ENCODE measurements at regions not wholly inside any gene's neighbourhood (a gene's known extent, or its start where the extent isn't known, plus 50 kb on each side); places are given as distances from the start of the nearest gene placed in this dataset.
A peak's percentile ranks its signal among the peaks of the same experiment; 100 is the strongest.

GRCh38 chr3:197431346-197431910 is 124.3 kb downstream of the BDH1 start:
- no peak for TF ChIP-seq EZH2 (IDR thresholded peaks at IDR 0.05)
- H3K27me3 Mint-ChIP-seq (ENCODE audit: insufficient read depth, low read depth) = peaks cover 3% of the 10 kb centered on the region
- DNase-seq (ENCODE audit: low spot score) = no peak
- no peaks in the 10 kb centered on the region for H3K36me3 Mint-ChIP-seq
- Histone ChIP-seq H3K9me3 (ENCODE audit: low read depth) (no peaks in the 10 kb centered on the region), H2AFZ (replicated peaks) (no peak overlapping the region), H4K20me1 (ENCODE audit: low read depth) (no peaks in the 10 kb centered on the region), H3K79me2 (ENCODE audit: low read depth) (no peaks in the 10 kb centered on the region), H3K36me3 (no peaks in the 10 kb centered on the region), H3F3A (ENCODE audit: low read depth) (peaks cover 11% of the 10 kb centered on the region), H3K9ac (no peak overlapping the region), H3K4me2 (no peak overlapping the region), H3K4me3 (no peak overlapping the region), H3K4me1 (peaks cover 17% of the 10 kb centered on the region), H3K27ac (no peak overlapping the region), H3K27me3 (no peaks in the 10 kb centered on the region)
- H3K4me3 Mint-ChIP-seq = no peak overlapping the region
- H3K4me1 Mint-ChIP-seq = peaks cover 28% of the 10 kb centered on the region
- H3K9me3 Mint-ChIP-seq = peaks cover 7% of the 10 kb centered on the region
- no peak overlapping the region for H3K27ac Mint-ChIP-seq

- no peak for DNase-seq (ENCODE audit: low spot score)
- H2AFZ ChIP-seq (replicated peaks) = no peak overlapping the region
- no peaks in the 10 kb centered on the region for H3K27me3 ChIP-seq
- Mint-ChIP-seq H3K27me3 (ENCODE audit: insufficient read depth, low read depth) (peaks cover 3% of the 10 kb centered on the region), H3K27ac (peak overlapping the region; percentile 23), H3K4me3 (no peak overlapping the region), H3K9me3 (peaks cover 7% of the 10 kb centered on the region), H3K36me3 (no peaks in the 10 kb centered on the region), H3K4me1 (peaks cover 28% of the 10 kb centered on the region)
- no peak overlapping the region for H3K27ac ChIP-seq
- no peak overlapping the region for H3K4me3 ChIP-seq
- H3K9me3 ChIP-seq (ENCODE audit: low read depth) = no peaks in the 10 kb centered on the region
- no peak overlapping the region for H3K9ac ChIP-seq
- peaks cover 11% of the 10 kb centered on the region for H3F3A ChIP-seq (ENCODE audit: low read depth)
- H3K36me3 ChIP-seq = no peaks in the 10 kb centered on the region
- H3K4me2 ChIP-seq = no peak overlapping the region
- no peaks in the 10 kb centered on the region for H3K79me2 ChIP-seq (ENCODE audit: low read depth)
- H4K20me1 ChIP-seq (ENCODE audit: low read depth) = no peaks in the 10 kb centered on the region
- H3K4me1 ChIP-seq = peaks cover 17% of the 10 kb centered on the region
- TF ChIP-seq EZH2phosphoT487 (IDR thresholded peaks at IDR 0.05) = no peak
- TF ChIP-seq EZH2 (IDR thresholded peaks at IDR 0.05) = no peak
- TF ChIP-seq, protein P1, sequence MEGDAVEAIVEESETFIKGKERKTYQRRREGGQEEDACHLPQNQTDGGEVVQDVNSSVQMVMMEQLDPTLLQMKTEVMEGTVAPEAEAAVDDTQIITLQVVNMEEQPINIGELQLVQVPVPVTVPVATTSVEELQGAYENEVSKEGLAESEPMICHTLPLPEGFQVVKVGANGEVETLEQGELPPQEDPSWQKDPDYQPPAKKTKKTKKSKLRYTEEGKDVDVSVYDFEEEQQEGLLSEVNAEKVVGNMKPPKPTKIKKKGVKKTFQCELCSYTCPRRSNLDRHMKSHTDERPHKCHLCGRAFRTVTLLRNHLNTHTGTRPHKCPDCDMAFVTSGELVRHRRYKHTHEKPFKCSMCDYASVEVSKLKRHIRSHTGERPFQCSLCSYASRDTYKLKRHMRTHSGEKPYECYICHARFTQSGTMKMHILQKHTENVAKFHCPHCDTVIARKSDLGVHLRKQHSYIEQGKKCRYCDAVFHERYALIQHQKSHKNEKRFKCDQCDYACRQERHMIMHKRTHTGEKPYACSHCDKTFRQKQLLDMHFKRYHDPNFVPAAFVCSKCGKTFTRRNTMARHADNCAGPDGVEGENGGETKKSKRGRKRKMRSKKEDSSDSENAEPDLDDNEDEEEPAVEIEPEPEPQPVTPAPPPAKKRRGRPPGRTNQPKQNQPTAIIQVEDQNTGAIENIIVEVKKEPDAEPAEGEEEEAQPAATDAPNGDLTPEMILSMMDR (IDR thresholded peaks at IDR 0.05) = no peak
Observed at GRCh38 chr3:197430934-197431333, 124.8 kb downstream of the BDH1 start.

- Histone ChIP-seq H3K27ac (no peak overlapping the region), H4K20me1 (ENCODE audit: low read depth) (no peaks in the 10 kb centered on the region), H3F3A (ENCODE audit: low read depth) (peaks cover 11% of the 10 kb centered on the region), H3K36me3 (no peaks in the 10 kb centered on the region), H2AFZ (replicated peaks) (no peak overlapping the region), H3K79me2 (ENCODE audit: low read depth) (no peaks in the 10 kb centered on the region), H3K4me1 (peaks cover 17% of the 10 kb centered on the region), H3K4me2 (no peak overlapping the region), H3K4me3 (no peak overlapping the region), H3K9ac (no peak overlapping the region), H3K27me3 (no peaks in the 10 kb centered on the region), H3K9me3 (ENCODE audit: low read depth) (no peaks in the 10 kb centered on the region)
- TF ChIP-seq, protein P1 (IDR thresholded peaks at IDR 0.05) = no peak
- no peak for TF ChIP-seq EZH2 (IDR thresholded peaks at IDR 0.05)
- TF ChIP-seq EZH2phosphoT487 (IDR thresholded peaks at IDR 0.05) = no peak
- Mint-ChIP-seq H3K27me3 (ENCODE audit: insufficient read depth, low read depth) (peaks cover 5% of the 10 kb centered on the region), H3K27ac (peak overlapping the region; percentile 23), H3K4me3 (no peak overlapping the region), H3K9me3 (peaks cover 7% of the 10 kb centered on the region), H3K4me1 (peaks cover 28% of the 10 kb centered on the region), H3K36me3 (no peaks in the 10 kb centered on the region)
- DNase-seq (ENCODE audit: low spot score) = no peak
Observed at GRCh38 chr3:197430502-197430901, 125.3 kb downstream of the BDH1 start.

DNA sequence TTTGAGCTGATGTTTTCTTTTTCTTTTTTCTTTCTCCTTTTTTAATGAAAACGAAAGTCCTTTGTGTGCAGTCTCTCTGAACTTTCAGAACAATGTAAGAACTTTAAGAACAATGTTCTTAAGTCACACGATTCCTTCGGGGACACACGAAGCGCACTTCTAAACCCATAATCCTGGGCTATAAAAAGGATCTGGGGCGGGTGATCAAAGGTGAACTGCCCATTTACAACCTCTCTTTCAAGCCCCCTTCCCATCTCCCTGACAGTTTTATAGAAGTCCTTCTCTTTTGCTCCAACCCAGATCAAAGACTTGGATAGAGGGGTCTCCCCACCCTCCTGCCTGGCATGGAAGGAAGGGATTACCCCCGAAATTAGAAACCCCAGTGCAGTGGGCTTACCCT is 126.8 kb downstream of the BDH1 start:
- Histone ChIP-seq H3K4me3 (no peak overlapping the region), H3F3A (ENCODE audit: low read depth) (no peaks in the 10 kb centered on the region), H3K27me3 (no peaks in the 10 kb centered on the region), H3K9ac (no peak overlapping the region), H3K4me1 (peaks cover 25% of the 10 kb centered on the region), H3K4me2 (peak overlapping the region; percentile 10), H4K20me1 (ENCODE audit: low read depth) (no peaks in the 10 kb centered on the region), H3K36me3 (no peaks in the 10 kb centered on the region), H3K27ac (no peak overlapping the region), H3K9me3 (ENCODE audit: low read depth) (no peaks in the 10 kb centered on the region), H3K79me2 (ENCODE audit: low read depth) (no peaks in the 10 kb centered on the region), H2AFZ (replicated peaks) (no peak overlapping the region)
- Mint-ChIP-seq H3K4me3 (no peak overlapping the region), H3K9me3 (peaks cover 5% of the 10 kb centered on the region), H3K4me1 (peaks cover 36% of the 10 kb centered on the region), H3K36me3 (no peaks in the 10 kb centered on the region), H3K27ac (no peak overlapping the region), H3K27me3 (ENCODE audit: insufficient read depth, low read depth) (peaks cover 6% of the 10 kb centered on the region)
- DNase-seq (ENCODE audit: low spot score) = no peak
- TF ChIP-seq, protein P1 (IDR thresholded peaks at IDR 0.05) = no peak

All from neural progenitor cell (in vitro differentiated cells).